ENCODE measurements at regions not wholly inside any gene's neighbourhood (a gene's known extent, or its start where the extent isn't known, plus 50 kb on each side); places are given as distances from the start of the nearest gene placed in this dataset.
"Not testable (repeated sequence)": the region's sequence is repeated elsewhere in the genome, so short reads cannot be mapped to it uniquely, and the experiment has no call there.

- ATAC-seq (ENCODE audit: low read depth); H3K4me3 Mint-ChIP-seq; H3K4me3 ChIP-seq (ENCODE audit: control extremely low read depth in 1 of 5, extremely low read depth in 1 of 5, insufficient read depth in 1 of 5, low read depth in 2 of 5, low read length in 4 of 5); intact Hi-C loops (cut with micrococcal nuclease); H3K36me3 ChIP-seq (replicated peaks in 1 of 2; ENCODE audit: control extremely low read depth in 1 of 2, control insufficient read depth in 1 of 2, extremely low read depth in 1 of 2, insufficient read depth in 2 of 2, low read length in 1 of 2); H3K27ac Mint-ChIP-seq; H3K79me2 ChIP-seq (ENCODE audit: control insufficient read depth, insufficient read depth, low read length); H3K27ac ChIP-seq (ENCODE audit: low read length in 2 of 2); H3K4me1 Mint-ChIP-seq; H3K27me3 ChIP-seq (replicated peaks in 1 of 4; ENCODE audit: control extremely low read depth in 1 of 4, control insufficient read depth in 3 of 4, insufficient read depth in 4 of 4, low read length in 3 of 4); H3K9me3 ChIP-seq (ENCODE audit: control extremely low read depth in 1 of 3, control insufficient read depth in 2 of 3, insufficient read depth in 1 of 3, low read length in 2 of 3); H3K4me2 ChIP-seq (replicated peaks; ENCODE audit: low read depth, low read length, poor library complexity, severe bottlenecking); H3K9me3 Mint-ChIP-seq (ENCODE audit: insufficient read depth); H3K9ac ChIP-seq (ENCODE audit: low read length); POLR2A ChIA-PET; DNase-seq; H3K4me1 ChIP-seq (ENCODE audit: control insufficient read depth in 2 of 2, insufficient read depth in 2 of 2, low read length in 2 of 2); H2AFZ ChIP-seq (ENCODE audit: insufficient read depth, low read depth, low read length, poor library complexity, severe bottlenecking); CTCF ChIA-PET; H4K20me1 ChIP-seq (ENCODE audit: control insufficient read depth, insufficient read depth, low read length, poor library complexity, severe bottlenecking): not testable (repeated sequence)
- 94% methylated on average over 2 of the region's 2 CpGs for WGBS (ENCODE audit: insufficient coverage)
- H3K27me3 Mint-ChIP-seq, result peaks cover 30% of the 10 kb centered on the region
Measured at GRCh38 chr10:78424050-78424449, 390.4 kb downstream of the RPS24 start.

DNA sequence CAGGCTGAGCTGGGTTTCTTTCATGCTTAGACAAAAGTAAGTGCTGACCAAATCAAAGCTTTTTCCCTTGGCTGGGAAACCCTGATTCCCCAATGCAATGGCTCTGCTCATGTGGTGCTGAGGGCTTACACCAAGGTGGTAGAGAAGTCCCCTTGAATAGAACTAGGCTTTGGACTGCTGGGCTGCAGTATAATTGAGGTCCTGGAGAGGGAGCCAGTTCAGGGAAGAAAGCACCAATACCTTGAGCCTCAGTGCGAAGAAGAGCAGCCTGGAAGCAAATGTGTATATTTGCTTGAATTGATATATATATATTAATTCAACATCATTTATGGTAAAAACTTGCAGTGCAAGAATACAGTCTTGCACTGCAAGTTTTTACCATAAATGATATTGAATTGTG lies 391.1 kb downstream of the RPS24 start:
- intact Hi-C loops (cut with micrococcal nuclease), result no loop called here
- H3K4me3 ChIP-seq (ENCODE audit: control extremely low read depth in 1 of 5, extremely low read depth in 1 of 5, insufficient read depth in 1 of 5, low read depth in 2 of 5, low read length in 4 of 5), result no peak overlapping the region
- peaks cover 0 to 7% (median 3%) of the 10 kb centered on the region in 4 experiments for H3K27me3 ChIP-seq (replicated peaks in 1 of 4; ENCODE audit: control extremely low read depth in 1 of 4, control insufficient read depth in 3 of 4, insufficient read depth in 4 of 4, low read length in 3 of 4)
- Mint-ChIP-seq H3K9me3 (ENCODE audit: insufficient read depth) (peaks cover 4% of the 10 kb centered on the region), H3K4me1 (no peaks in the 10 kb centered on the region), H3K27me3 (peaks cover 37% of the 10 kb centered on the region), H3K4me3 (no peak overlapping the region), H3K27ac (no peak overlapping the region)
- no peaks in the 10 kb centered on the region for H3K4me1 ChIP-seq (ENCODE audit: control insufficient read depth in 2 of 2, insufficient read depth in 2 of 2, low read length in 2 of 2)
- H4K20me1 ChIP-seq (ENCODE audit: control insufficient read depth, insufficient read depth, low read length, poor library complexity, severe bottlenecking), result no peaks in the 10 kb centered on the region
- peaks cover 0 to 7% (median 3%) of the 10 kb centered on the region in 3 donors for H3K9me3 ChIP-seq (ENCODE audit: control extremely low read depth in 1 of 3, control insufficient read depth in 2 of 3, insufficient read depth in 1 of 3, low read length in 2 of 3)
- ChIA-PET CTCF (no interaction called here), POLR2A (no interaction called here)
- H3K79me2 ChIP-seq (ENCODE audit: control insufficient read depth, insufficient read depth, low read length), result no peaks in the 10 kb centered on the region
- no peak overlapping the region for H3K27ac ChIP-seq (ENCODE audit: low read length in 2 of 2)
- no peaks in the 10 kb centered on the region for H3K36me3 ChIP-seq (replicated peaks in 1 of 2; ENCODE audit: control extremely low read depth in 1 of 2, control insufficient read depth in 1 of 2, extremely low read depth in 1 of 2, insufficient read depth in 2 of 2, low read length in 1 of 2)
- ATAC-seq (ENCODE audit: low read depth) (no peak), DNase-seq (no peak)
- H2AFZ ChIP-seq (ENCODE audit: insufficient read depth, low read depth, low read length, poor library complexity, severe bottlenecking), result no peak overlapping the region
- WGBS (ENCODE audit: insufficient coverage), result no CpG with 5 or more reads among the region's 1 CpG
- H3K4me2 ChIP-seq (replicated peaks; ENCODE audit: low read depth, low read length, poor library complexity, severe bottlenecking), result no peak overlapping the region
- H3K9ac ChIP-seq (ENCODE audit: low read length), result no peak overlapping the region
- TF ChIP-seq EZH2 (IDR thresholded peaks at IDR 0.05; ENCODE audit: borderline replicate concordance, insufficient read depth, low read depth, low read length, poor library complexity, severe bottlenecking), result no peak
- TF ChIP-seq, protein P1, sequence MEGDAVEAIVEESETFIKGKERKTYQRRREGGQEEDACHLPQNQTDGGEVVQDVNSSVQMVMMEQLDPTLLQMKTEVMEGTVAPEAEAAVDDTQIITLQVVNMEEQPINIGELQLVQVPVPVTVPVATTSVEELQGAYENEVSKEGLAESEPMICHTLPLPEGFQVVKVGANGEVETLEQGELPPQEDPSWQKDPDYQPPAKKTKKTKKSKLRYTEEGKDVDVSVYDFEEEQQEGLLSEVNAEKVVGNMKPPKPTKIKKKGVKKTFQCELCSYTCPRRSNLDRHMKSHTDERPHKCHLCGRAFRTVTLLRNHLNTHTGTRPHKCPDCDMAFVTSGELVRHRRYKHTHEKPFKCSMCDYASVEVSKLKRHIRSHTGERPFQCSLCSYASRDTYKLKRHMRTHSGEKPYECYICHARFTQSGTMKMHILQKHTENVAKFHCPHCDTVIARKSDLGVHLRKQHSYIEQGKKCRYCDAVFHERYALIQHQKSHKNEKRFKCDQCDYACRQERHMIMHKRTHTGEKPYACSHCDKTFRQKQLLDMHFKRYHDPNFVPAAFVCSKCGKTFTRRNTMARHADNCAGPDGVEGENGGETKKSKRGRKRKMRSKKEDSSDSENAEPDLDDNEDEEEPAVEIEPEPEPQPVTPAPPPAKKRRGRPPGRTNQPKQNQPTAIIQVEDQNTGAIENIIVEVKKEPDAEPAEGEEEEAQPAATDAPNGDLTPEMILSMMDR (IDR thresholded peaks at IDR 0.05), result peak; percentile 8
